ENCODE measurements at regions not wholly inside any gene's neighbourhood (a gene's known extent, or its start where the extent isn't known, plus 50 kb on each side); places are given as distances from the start of the nearest gene placed in this dataset.

- no peak overlapping the region for H3K9ac ChIP-seq (ENCODE audit: extremely low read depth, insufficient read length, low read length)
- no peak overlapping the region for H3K14ac ChIP-seq (ENCODE audit: insufficient read depth, low read length)
- no peaks in the 10 kb centered on the region; the same call in 1 of the 2 replicates for H3K4me1 ChIP-seq (ENCODE audit: insufficient read depth, low read length)
- peak overlapping the region in 1 of 3 experiments; percentile 37; a peak in 1 of 7 replicates for H3K27ac Mint-ChIP-seq
- no peak overlapping the region for H4K8ac ChIP-seq (replicated peaks; ENCODE audit: insufficient read length, low read depth, low read length)
- no peak overlapping the region for H2BK5ac ChIP-seq (ENCODE audit: insufficient read length, low read length)
- H3K4me2 ChIP-seq (ENCODE audit: insufficient read depth, insufficient read length, low read length): no peak overlapping the region
- H3K18ac ChIP-seq (ENCODE audit: insufficient read length, low read depth, low read length): no peak overlapping the region
- H2BK20ac ChIP-seq (ENCODE audit: low read depth, low read length, poor library complexity, severe bottlenecking): no peak overlapping the region
- H2BK120ac ChIP-seq (ENCODE audit: low read depth, low read length, poor library complexity, severe bottlenecking): no peak overlapping the region
- H4K20me1 ChIP-seq (ENCODE audit: control insufficient read depth, insufficient read depth, insufficient read length): no peaks in the 10 kb centered on the region
- TF ChIP-seq, protein P1, sequence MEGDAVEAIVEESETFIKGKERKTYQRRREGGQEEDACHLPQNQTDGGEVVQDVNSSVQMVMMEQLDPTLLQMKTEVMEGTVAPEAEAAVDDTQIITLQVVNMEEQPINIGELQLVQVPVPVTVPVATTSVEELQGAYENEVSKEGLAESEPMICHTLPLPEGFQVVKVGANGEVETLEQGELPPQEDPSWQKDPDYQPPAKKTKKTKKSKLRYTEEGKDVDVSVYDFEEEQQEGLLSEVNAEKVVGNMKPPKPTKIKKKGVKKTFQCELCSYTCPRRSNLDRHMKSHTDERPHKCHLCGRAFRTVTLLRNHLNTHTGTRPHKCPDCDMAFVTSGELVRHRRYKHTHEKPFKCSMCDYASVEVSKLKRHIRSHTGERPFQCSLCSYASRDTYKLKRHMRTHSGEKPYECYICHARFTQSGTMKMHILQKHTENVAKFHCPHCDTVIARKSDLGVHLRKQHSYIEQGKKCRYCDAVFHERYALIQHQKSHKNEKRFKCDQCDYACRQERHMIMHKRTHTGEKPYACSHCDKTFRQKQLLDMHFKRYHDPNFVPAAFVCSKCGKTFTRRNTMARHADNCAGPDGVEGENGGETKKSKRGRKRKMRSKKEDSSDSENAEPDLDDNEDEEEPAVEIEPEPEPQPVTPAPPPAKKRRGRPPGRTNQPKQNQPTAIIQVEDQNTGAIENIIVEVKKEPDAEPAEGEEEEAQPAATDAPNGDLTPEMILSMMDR (conservative IDR thresholded peaks at IDR 0.05): no peak
- no peaks in the 10 kb centered on the region for H3K27me3 Mint-ChIP-seq (ENCODE audit: low read depth)
- no peak overlapping the region for H3T11ph ChIP-seq (ENCODE audit: low read length)
- no peak overlapping the region for H3K23ac ChIP-seq (ENCODE audit: insufficient read length, low read depth, low read length)
- H3K4me1 Mint-ChIP-seq: peaks cover 17 to 22% of the 10 kb centered on the region in 2 experiments
- no peaks in the 10 kb centered on the region for H3K9me3 ChIP-seq (ENCODE audit: control insufficient read depth, low read depth, low read length)
- no peak overlapping the region for H2AFZ ChIP-seq (ENCODE audit: low read length)
- no peak for DNase-seq
- WGBS (ENCODE audit: extremely low coverage, insufficient read length, low lambda C conversion rate): no CpG with 5 or more reads among the region's 3 CpGs
- H4K5ac ChIP-seq (ENCODE audit: insufficient read length, low read depth, low read length): no peak overlapping the region
- no peaks in the 10 kb centered on the region for H3K79me1 ChIP-seq (ENCODE audit: insufficient read depth, low read depth, low read length, poor library complexity, severe bottlenecking)
- no peak overlapping the region for H3K4me3 Mint-ChIP-seq
- no peak overlapping the region for H2AK5ac ChIP-seq (ENCODE audit: insufficient read length, low read length)
- no peak overlapping the region for H2BK15ac ChIP-seq (ENCODE audit: low read depth, low read length)
- H3K4ac ChIP-seq (ENCODE audit: low read depth, low read length): no peak overlapping the region
- no peak overlapping the region for H3K56ac ChIP-seq (ENCODE audit: insufficient read length, low read depth, low read length)
- H3K27ac ChIP-seq (ENCODE audit: insufficient read length, low read depth, low read length): no peak overlapping the region
- no peaks in the 10 kb centered on the region for H3K23me2 ChIP-seq (ENCODE audit: insufficient read length, low read depth, low read length, poor library complexity, severe bottlenecking)
- H3K79me2 ChIP-seq (ENCODE audit: insufficient read depth, low read length): no peaks in the 10 kb centered on the region
- H3K9me3 Mint-ChIP-seq: peaks cover 7 to 9% of the 10 kb centered on the region in 2 experiments; a peak in 4 of 5 replicates
- no peaks in the 10 kb centered on the region for H3K27me3 ChIP-seq (ENCODE audit: insufficient read depth, low read length)
- peaks cover 2 to 15% (median 6%) of the 10 kb centered on the region in 3 experiments; a peak in 6 of 7 replicates for H3K36me3 Mint-ChIP-seq (ENCODE audit: insufficient read depth in 1 of 3, low read depth in 3 of 3)
- no peak overlapping the region for H2BK12ac ChIP-seq (ENCODE audit: insufficient read length, low read depth, low read length)
- no peak overlapping the region for H4K91ac ChIP-seq (ENCODE audit: insufficient read length, low read depth, low read length)
These were observed 336.4 kb upstream of the NAV3 start for GRCh38 chr12:77494296-77494695.
